Gastroesophageal sphincter (tissue), 4 donors: ENCODE measurements at regions not wholly inside any gene's neighbourhood (a gene's known extent, or its start where the extent isn't known, plus 50 kb on each side); places are given as distances from the start of the nearest gene placed in this dataset.

Source experiments
- ATAC-seq: fragments of 150-250 bp; one replicate; pipeline ENCODE4 v1.9.1; 2016; ENCODE audit warnings: mild to moderate bottlenecking, moderate library complexity
- H3K27ac ChIP-seq, 4 donors: fragments of 200-600 bp; sonication (generic) in 3 of 4; 1 replicate in 3 of 4; 2 replicates in 1 of 4; pipeline ENCODE4 v1.5.1; 2016 to 2019
- H3K27me3 ChIP-seq: fragments of 200-600 bp; sonication (generic); one replicate; pipeline ENCODE4 v1.5.1; 2019
- H3K36me3 ChIP-seq, 2 donors: fragments of 200-600 bp; sonication (generic); one replicate each; pipeline ENCODE4 v1.5.1; 2019; ENCODE audit warnings: control low read depth in 1 of 2
- H3K4me1 ChIP-seq, 3 donors: fragments of 200-600 bp; sonication (generic); 1 replicate in 2 of 3; 2 replicates in 1 of 3; pipeline ENCODE4 v1.5.1; 2016 to 2019; ENCODE audit warnings: control low read depth in 2 of 3
- H3K4me3 ChIP-seq, 2 donors: fragments of 200-600 bp; sonication (generic); one replicate each; pipeline ENCODE4 v1.5.1; 2019; ENCODE audit warnings: mild to moderate bottlenecking in 1 of 2, moderate library complexity in 1 of 2
- H3K9me3 ChIP-seq, 3 donors: fragments of 200-600 bp; sonication (generic); one replicate each; pipeline ENCODE4 v1.5.1; 2017 to 2019; ENCODE audit warnings: control low read depth in 2 of 3
- EP300 ChIP-seq: sonication (generic); formaldehyde crosslinking; IDR thresholded peaks from one replicate; pipeline ENCODE4 v1.6.1; 2017; ENCODE audit warnings: antibody characterized with exemption, mild to moderate bottlenecking
- POLR2A ChIP-seq, 2 donors: fragments of 450-650 bp; IDR thresholded peaks; one replicate each; pipeline ENCODE4 v1.6.1; 2017; ENCODE audit warnings: antibody characterized with exemption in 2 of 2, mild to moderate bottlenecking in 2 of 2, moderate library complexity in 1 of 2
- POLR2AphosphoS5 ChIP-seq: sonication (generic); formaldehyde crosslinking; IDR thresholded peaks from one replicate; pipeline ENCODE4 v1.6.1; 2017; ENCODE audit warnings: antibody characterized with exemption
- WGBS, 2 donors: methylation state at CpG; one replicate each; pipeline ENCODE4 v1.1.5; 2018; ENCODE audit warnings: low coverage in 1 of 2; 5-methylcytosine and 5-hydroxymethylcytosine counted together
- TF ChIP-seq, protein P1 (sequence below), 4 experiments: fragments of 200-600 bp in 2 of 4; fragments of 450-650 bp in 2 of 4; sonication (generic) in 1 of 4; IDR thresholded peaks; one replicate each; pipeline ENCODE4 v1.5.1; 2017 to 2019; ENCODE audit warnings: antibody characterized with exemption in 4 of 4, mild to moderate bottlenecking in 2 of 4, moderate library complexity in 2 of 4

- ATAC-seq = no peak
- Histone ChIP-seq H3K27ac (no peak overlapping the region), H3K9me3 (peaks cover 0 to 6% (median 0%) of the 10 kb centered on the region in 3 donors), H3K4me1 (no peaks in the 10 kb centered on the region), H3K4me3 (no peak overlapping the region), H3K27me3 (no peaks in the 10 kb centered on the region), H3K36me3 (no peaks in the 10 kb centered on the region)
- TF ChIP-seq POLR2AphosphoS5 (no peak), POLR2A (IDR thresholded peaks at IDR 0.05) (no peak), EP300 (no peak)
- TF ChIP-seq, protein P1, sequence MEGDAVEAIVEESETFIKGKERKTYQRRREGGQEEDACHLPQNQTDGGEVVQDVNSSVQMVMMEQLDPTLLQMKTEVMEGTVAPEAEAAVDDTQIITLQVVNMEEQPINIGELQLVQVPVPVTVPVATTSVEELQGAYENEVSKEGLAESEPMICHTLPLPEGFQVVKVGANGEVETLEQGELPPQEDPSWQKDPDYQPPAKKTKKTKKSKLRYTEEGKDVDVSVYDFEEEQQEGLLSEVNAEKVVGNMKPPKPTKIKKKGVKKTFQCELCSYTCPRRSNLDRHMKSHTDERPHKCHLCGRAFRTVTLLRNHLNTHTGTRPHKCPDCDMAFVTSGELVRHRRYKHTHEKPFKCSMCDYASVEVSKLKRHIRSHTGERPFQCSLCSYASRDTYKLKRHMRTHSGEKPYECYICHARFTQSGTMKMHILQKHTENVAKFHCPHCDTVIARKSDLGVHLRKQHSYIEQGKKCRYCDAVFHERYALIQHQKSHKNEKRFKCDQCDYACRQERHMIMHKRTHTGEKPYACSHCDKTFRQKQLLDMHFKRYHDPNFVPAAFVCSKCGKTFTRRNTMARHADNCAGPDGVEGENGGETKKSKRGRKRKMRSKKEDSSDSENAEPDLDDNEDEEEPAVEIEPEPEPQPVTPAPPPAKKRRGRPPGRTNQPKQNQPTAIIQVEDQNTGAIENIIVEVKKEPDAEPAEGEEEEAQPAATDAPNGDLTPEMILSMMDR (IDR thresholded peaks at IDR 0.05) = no peak
- WGBS, 2 donors = 68 to 72% methylated on average over 3 of the region's 3 CpGs
Observed at GRCh38 chr12:97778111-97778510, 315.5 kb downstream of the RMST start.

- H3K27ac ChIP-seq = no peak overlapping the region
- H3K36me3 ChIP-seq = no peaks in the 10 kb centered on the region
- no peaks in the 10 kb centered on the region for H3K4me1 ChIP-seq
- TF ChIP-seq, protein P1 (IDR thresholded peaks at IDR 0.05) = no peak
- TF ChIP-seq POLR2AphosphoS5 (no peak), EP300 (no peak), POLR2A (IDR thresholded peaks at IDR 0.05) (no peak)
- WGBS, 2 donors = 70 to 85% methylated on average over 3 to 5 of the region's 5 CpGs
- H3K4me3 ChIP-seq = no peak overlapping the region
- no peaks in the 10 kb centered on the region for H3K27me3 ChIP-seq
- ATAC-seq = no peak
- H3K9me3 ChIP-seq = no peaks in the 10 kb centered on the region
Observed at GRCh38 chr12:97781342-97781741, 318.7 kb downstream of the RMST start.

DNA sequence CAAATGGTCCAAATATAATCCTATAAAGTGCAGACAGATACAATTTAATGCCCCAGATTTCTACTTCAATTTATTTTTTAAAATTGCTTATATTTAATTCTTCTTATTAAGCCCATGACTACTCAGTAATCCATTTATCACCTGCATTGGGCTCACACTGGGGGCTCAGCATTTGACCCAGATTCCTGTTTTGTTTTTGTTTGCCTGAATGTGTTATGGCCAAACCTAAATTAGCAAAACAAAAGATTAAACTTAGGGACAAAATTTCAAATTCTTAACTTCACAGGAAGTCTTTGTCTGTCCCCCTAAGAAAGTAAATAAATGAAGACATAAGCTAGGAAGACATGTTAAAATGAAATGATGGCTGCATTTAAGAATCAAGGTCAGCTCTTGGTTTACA lies 322.3 kb downstream of the RMST start:
- no peaks in the 10 kb centered on the region for H3K4me1 ChIP-seq
- ATAC-seq = no peak
- TF ChIP-seq POLR2A (IDR thresholded peaks at IDR 0.05) (no peak), POLR2AphosphoS5 (no peak), EP300 (no peak)
- TF ChIP-seq, protein P1 (IDR thresholded peaks at IDR 0.05) = no peak

GRCh38 chr12:97790281-97790680 lies 327.7 kb downstream of the RMST start:
- H3K4me1 ChIP-seq = no peaks in the 10 kb centered on the region
- TF ChIP-seq POLR2A (IDR thresholded peaks at IDR 0.05) (no peak), EP300 (no peak), POLR2AphosphoS5 (no peak)
- TF ChIP-seq, protein P1 (IDR thresholded peaks at IDR 0.05) = no peak
- no peak overlapping the region for H3K27ac ChIP-seq
- H3K36me3 ChIP-seq = no peaks in the 10 kb centered on the region
- 82 to 90% methylated on average over 1 of the region's 1 CpG for WGBS, 2 donors
- no peaks in the 10 kb centered on the region for H3K9me3 ChIP-seq
- H3K4me3 ChIP-seq = no peak overlapping the region
- ATAC-seq = no peak
- H3K27me3 ChIP-seq = no peaks in the 10 kb centered on the region

More for the DNA sequence above, 322.3 kb downstream of the RMST start:
- no peaks in the 10 kb centered on the region for H3K27me3 ChIP-seq
- H3K36me3 ChIP-seq = no peaks in the 10 kb centered on the region
- no peaks in the 10 kb centered on the region for H3K9me3 ChIP-seq
- no peak overlapping the region for H3K27ac ChIP-seq
- no peak overlapping the region for H3K4me3 ChIP-seq

DNA sequence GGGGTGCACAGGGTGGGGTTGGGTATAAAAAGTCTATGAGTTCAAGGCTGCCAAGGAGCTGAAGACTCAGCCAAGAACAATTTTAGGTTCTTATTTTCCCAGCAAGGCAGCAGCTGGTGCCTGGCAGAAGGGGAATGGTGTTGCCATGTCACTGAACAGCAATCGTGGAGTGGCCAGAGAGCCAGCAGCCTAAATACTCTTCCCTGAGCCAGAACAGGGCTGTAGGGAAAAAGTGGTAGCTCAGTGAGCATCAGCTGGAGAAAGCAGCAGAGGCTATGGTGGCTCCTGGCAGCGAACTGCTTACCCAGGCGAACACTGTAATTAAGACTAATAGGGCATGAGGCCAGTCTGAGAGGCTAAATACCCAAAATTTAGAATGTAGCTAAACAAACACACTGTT lies 334.9 kb downstream of the RMST start:
- TF ChIP-seq POLR2A (IDR thresholded peaks at IDR 0.05) (no peak), POLR2AphosphoS5 (no peak), EP300 (no peak)
- TF ChIP-seq, protein P1 (IDR thresholded peaks at IDR 0.05) = no peak
- 68 to 87% methylated on average over 3 of the region's 3 CpGs for WGBS, 2 donors
- no peak overlapping the region for H3K4me3 ChIP-seq
- H3K36me3 ChIP-seq = no peaks in the 10 kb centered on the region
- no peaks in the 10 kb centered on the region for H3K4me1 ChIP-seq
- no peak overlapping the region for H3K27ac ChIP-seq
- H3K27me3 ChIP-seq = no peaks in the 10 kb centered on the region
- H3K9me3 ChIP-seq = no peaks in the 10 kb centered on the region
- ATAC-seq = no peak
